ENCODE measurements at regions not wholly inside any gene's neighbourhood (a gene's known extent, or its start where the extent isn't known, plus 50 kb on each side); places are given as distances from the start of the nearest gene placed in this dataset.

GRCh38 chr5:28947865-28948264, 1909.5 kb upstream of the CDH9 start (continued):
- TF ChIP-seq ZNF274 (IDR thresholded peaks at IDR 0.05; ENCODE audit: borderline replicate concordance, extremely low read depth, low read length) = no peak
- TF ChIP-seq TAF7 (optimal IDR thresholded peaks at IDR 0.05; ENCODE audit: borderline replicate concordance, low read depth, low read length) = no peak
- TF ChIP-seq CREB1 (IDR thresholded peaks at IDR 0.05) = no peak
- no peak for TF ChIP-seq TEAD4 (IDR thresholded peaks at IDR 0.05; ENCODE audit: low read depth, low read length)

Measured in H1 (cell line).